Non-pigmented ciliary epithelial cell (primary cell): ENCODE measurements at regions not wholly inside any gene's neighbourhood (a gene's known extent, or its start where the extent isn't known, plus 50 kb on each side); places are given as distances from the start of the nearest gene placed in this dataset.

ENCODE experiments used
- DNase-seq: peaks from one replicate; pipeline ENCODE4 v3.0.0-alpha.2; 2010; ENCODE audit warnings: low read depth

DNA sequence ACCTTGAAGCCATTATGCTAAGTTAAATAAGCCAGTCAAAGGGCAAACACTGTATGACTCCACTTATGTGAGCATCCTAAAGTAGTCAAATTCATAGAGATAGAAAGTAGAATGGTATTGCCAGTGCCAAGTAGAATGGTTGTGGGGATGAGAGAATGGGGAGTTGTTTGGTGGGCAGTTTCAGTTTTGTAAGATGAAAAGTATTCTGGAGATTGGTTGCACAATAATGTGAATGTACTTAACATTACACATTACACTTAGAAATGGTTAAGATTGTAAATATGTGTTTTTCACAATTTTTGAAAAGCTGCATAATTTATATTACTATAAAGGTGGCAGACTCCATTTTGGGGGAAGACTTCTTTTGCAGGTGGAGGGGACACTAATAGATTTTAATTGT lies 51.3 kb upstream of the CARMIL1 start:
- DNase-seq: no peak
